ENCODE measurements at regions not wholly inside any gene's neighbourhood (a gene's known extent, or its start where the extent isn't known, plus 50 kb on each side); places are given as distances from the start of the nearest gene placed in this dataset.

GRCh38 chr6:12593771-12594529 lies 122.6 kb upstream of the PHACTR1 start:
- no peak for TF ChIP-seq CTCF (IDR thresholded peaks at IDR 0.05; ENCODE audit: insufficient read depth, low read length, poor library complexity, severe bottlenecking)
- TF ChIP-seq EZH2phosphoT487 (conservative IDR thresholded peaks at IDR 0.05; ENCODE audit: low read length): no peak
